Endothelial cell of umbilical vein (primary cell): ENCODE measurements at regions not wholly inside any gene's neighbourhood (a gene's known extent, or its start where the extent isn't known, plus 50 kb on each side); places are given as distances from the start of the nearest gene placed in this dataset.
"Not testable (repeated sequence)": the region's sequence is repeated elsewhere in the genome, so short reads cannot be mapped to it uniquely, and the experiment has no call there.

ENCODE experiments used
- BruUV-seq: library from RNA; stranded (reverse); fragments of 400-500 nt; replicated peaks from 2 replicates; lab custom pipeline; 2021; lab: Mats Ljungman, UMichigan
- CTCF ChIA-PET: fragments of 300-600, 350-600 bp; sonication (Branson Sonifier 250); formaldehyde crosslinking; loops from one replicate; lab custom pipeline; 2021; ENCODE audit warnings: antibody characterized with exemption, inconsistent platforms; lab: Charles Lee
- POLR2A ChIA-PET: fragments of 300-600, 350-600 bp; sonication (Branson Sonifier 250); formaldehyde crosslinking; loops from one replicate; lab custom pipeline; 2021; ENCODE audit warnings: antibody characterized with exemption, inconsistent platforms; lab: Charles Lee
- DNase-seq: peaks from one replicate; pipeline ENCODE4 v3.0.0-alpha.2; 2011; ENCODE audit warnings: low read depth, low spot score
- FAIRE-seq: peaks from 2 replicates; lab custom pipeline; 2011; peaks lifted over from hg19 to GRCh38; lab: Jason Lieb, UNC
- H2AFZ ChIP-seq: 2 replicates; pipeline ENCODE4 v1.6.0; 2012; ENCODE audit warnings: low read depth, low read length, control low read depth, inconsistent platforms
- H3K27ac ChIP-seq: 2 replicates; pipeline ENCODE4 v1.5.1; 2011; ENCODE audit warnings: low read depth, mild to moderate bottlenecking, control low read depth, low read length, moderate library complexity; ENCODE audit not compliant: insufficient read depth
- H3K27me3 ChIP-seq, 2 experiments: 2 replicates each; pipeline versions ENCODE4 v1.6.0 to v1.6.1; 2011; ENCODE audit warnings: low read length in 2 of 2, mixed read lengths in 1 of 2; ENCODE audit not compliant: control insufficient read depth in 2 of 2, insufficient read depth in 2 of 2
- H3K36me3 ChIP-seq, 2 experiments: 2 replicates in 1 of 2; 3 replicates in 1 of 2; pipeline ENCODE4 v1.5.1; 2011; ENCODE audit warnings: low read length in 2 of 2, mild to moderate bottlenecking in 1 of 2, moderate library complexity in 1 of 2; ENCODE audit not compliant: control insufficient read depth in 2 of 2, insufficient read depth in 2 of 2; ENCODE audit errors: extremely low read depth in 1 of 2
- H3K4me1 ChIP-seq: 3 replicates; pipeline ENCODE4 v1.5.1; 2011; ENCODE audit warnings: mild to moderate bottlenecking, low read length; ENCODE audit not compliant: control insufficient read depth, insufficient read depth; ENCODE audit errors: extremely low read depth
- H3K4me2 ChIP-seq: 2 replicates; pipeline ENCODE4 v1.6.1; 2011; ENCODE audit warnings: low read length, control low read depth, mixed read lengths; ENCODE audit not compliant: insufficient read depth
- H3K4me3 ChIP-seq, 3 experiments: fragments of 200-600 bp in 1 of 3; sonication (generic), shearing (Covaris generic) in 1 of 3; replicated peaks in 1 of 3; 2 replicates each; pipeline ENCODE4 v1.5.1; 2011 to 2016; ENCODE audit warnings: control low read depth in 3 of 3, low read length in 3 of 3, mild to moderate bottlenecking in 2 of 3, inconsistent platforms in 1 of 3, low read depth in 1 of 3, moderate library complexity in 1 of 3; ENCODE audit not compliant: insufficient read depth in 1 of 3
- H3K79me2 ChIP-seq: 2 replicates; pipeline ENCODE4 v1.6.0; 2012; ENCODE audit warnings: low read length, inconsistent platforms; ENCODE audit not compliant: control insufficient read depth, insufficient read depth
- H3K9ac ChIP-seq: replicated peaks from 2 replicates; pipeline ENCODE3; 2011; ENCODE audit warnings: low read length, control low read depth; ENCODE audit not compliant: insufficient read depth; ENCODE audit errors: extremely low read depth
- H3K9me1 ChIP-seq: replicated peaks from 3 replicates; pipeline ENCODE4 v1.6.0; 2011; ENCODE audit warnings: mild to moderate bottlenecking, low read length; ENCODE audit not compliant: control insufficient read depth, insufficient read depth; ENCODE audit errors: extremely low read depth
- H3K9me3 ChIP-seq: replicated peaks from 2 replicates; pipeline ENCODE4 v1.5.1; 2012; ENCODE audit warnings: low read length, inconsistent platforms; ENCODE audit not compliant: control insufficient read depth, insufficient read depth
- H4K20me1 ChIP-seq: replicated peaks from 2 replicates; pipeline ENCODE3; 2011; ENCODE audit warnings: mild to moderate bottlenecking, low read length; ENCODE audit not compliant: control insufficient read depth, insufficient read depth; ENCODE audit errors: extremely low read depth
- GATA2 ChIP-seq: IDR thresholded peaks from 2 replicates; pipeline ENCODE4 v1.7.0; 2011; ENCODE audit warnings: low read depth, mild to moderate bottlenecking, moderate library complexity, mixed read lengths, low read length; ENCODE audit not compliant: insufficient read length, insufficient read depth
- JUN ChIP-seq: IDR thresholded peaks from 2 replicates; pipeline ENCODE4 v1.6.1; 2011; ENCODE audit warnings: borderline replicate concordance, low read depth; ENCODE audit not compliant: insufficient read length, insufficient read depth
- POLR2A ChIP-seq: IDR thresholded peaks from 2 replicates; pipeline ENCODE4 v1.6.1; 2012; ENCODE audit warnings: low read depth, mild to moderate bottlenecking, control low read depth, low read length
- dilution Hi-C: fragments of 300-500 bp; cut with MboI; formaldehyde crosslinking; loops from one replicate; pipeline ENCODE4 v1.15.0; 2019; ENCODE audit warnings: low sequenced_read_pairs; ENCODE audit not compliant: extremely low pct_ligation_motif_present
- intact Hi-C: fragments of 100-400 bp; cut with micrococcal nuclease; formaldehyde crosslinking; loops from one replicate; pipeline ENCODE4 v1.10.0; 2022
- TF ChIP-seq, protein P1 (sequence below): IDR thresholded peaks from 2 replicates; pipeline ENCODE4 v1.6.1; 2011; ENCODE audit not compliant: insufficient read depth, insufficient read length

DNA sequence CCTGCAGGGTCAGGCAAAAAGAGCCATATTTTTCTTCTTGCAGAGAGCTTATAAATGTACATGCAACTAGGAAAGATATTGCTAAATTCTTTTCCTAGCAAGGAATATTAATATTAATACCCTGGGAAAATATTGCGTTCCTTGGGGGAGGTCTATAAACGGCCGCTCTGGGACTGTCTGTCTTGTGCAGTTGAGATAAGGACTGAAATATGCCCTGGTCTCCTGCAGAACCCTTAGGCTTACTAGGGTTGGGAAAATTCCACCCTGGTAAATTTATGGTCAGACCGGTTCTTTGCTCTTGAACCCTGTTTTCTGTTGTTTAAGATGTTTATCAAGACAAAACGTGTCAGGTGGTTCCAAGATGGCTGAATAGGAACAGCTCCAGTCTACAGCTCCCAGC lies 121.3 kb upstream of the CARMIL1 start:
- H3K4me1 ChIP-seq = no peaks in the 10 kb centered on the region
- CTCF ChIA-PET = no interaction called here
- no peaks in the 10 kb centered on the region for H3K79me2 ChIP-seq
- no peak overlapping the region for H3K9ac ChIP-seq
- no peak overlapping the region for H2AFZ ChIP-seq
- no peak for DNase-seq
- no peak for FAIRE-seq
- no peaks in the 10 kb centered on the region for H3K9me3 ChIP-seq
- H3K27ac ChIP-seq = no peak overlapping the region
- intact Hi-C loops = no loop called here
- TF ChIP-seq JUN (no peak), POLR2A (no peak), GATA2 (no peak)
- TF ChIP-seq, protein P1, sequence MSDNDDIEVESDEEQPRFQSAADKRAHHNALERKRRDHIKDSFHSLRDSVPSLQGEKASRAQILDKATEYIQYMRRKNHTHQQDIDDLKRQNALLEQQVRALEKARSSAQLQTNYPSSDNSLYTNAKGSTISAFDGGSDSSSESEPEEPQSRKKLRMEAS = no peak
- no TSS peak for BruUV-seq
- no peaks in the 10 kb centered on the region for H3K36me3 ChIP-seq
- no peaks in the 10 kb centered on the region for H3K27me3 ChIP-seq
- no peaks in the 10 kb centered on the region for H3K9me1 ChIP-seq
- POLR2A ChIA-PET = no interaction called here
- no peak overlapping the region for H3K4me2 ChIP-seq
- dilution Hi-C loops = no loop called here
- H4K20me1 ChIP-seq = no peaks in the 10 kb centered on the region
- no peak overlapping the region for H3K4me3 ChIP-seq

DNA sequence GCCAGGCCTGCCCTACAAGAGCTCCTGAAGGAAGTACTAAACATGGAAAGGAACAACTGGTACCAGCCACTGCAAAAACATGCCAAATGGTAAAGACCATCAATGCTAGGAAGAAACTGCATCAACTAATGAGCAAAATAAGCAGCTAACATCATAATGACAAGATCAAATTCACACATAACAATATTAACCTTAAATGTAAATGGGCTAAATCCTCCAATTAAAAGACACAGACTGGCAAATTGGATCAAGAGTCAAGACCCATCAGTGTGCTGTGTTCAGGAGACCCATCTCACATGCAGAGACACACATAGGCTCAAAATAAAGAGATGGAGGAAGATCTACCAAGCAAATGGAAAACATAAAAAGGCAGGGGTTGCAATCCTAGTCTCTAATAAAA lies 119.0 kb upstream of the CARMIL1 start:
- CTCF ChIA-PET, H3K36me3 ChIP-seq, H3K79me2 ChIP-seq, H3K27ac ChIP-seq, DNase-seq, POLR2A ChIA-PET, H3K9me1 ChIP-seq, dilution Hi-C loops, H3K9ac ChIP-seq, H3K27me3 ChIP-seq, FAIRE-seq, H4K20me1 ChIP-seq, H3K4me2 ChIP-seq, H3K4me1 ChIP-seq, intact Hi-C loops, BruUV-seq, H3K9me3 ChIP-seq, H3K4me3 ChIP-seq, H2AFZ ChIP-seq: not testable (repeated sequence)
